ENCODE measurements at regions not wholly inside any gene's neighbourhood (a gene's known extent, or its start where the extent isn't known, plus 50 kb on each side); places are given as distances from the start of the nearest gene placed in this dataset.
A peak's percentile ranks its signal among the peaks of the same experiment; 100 is the strongest.

- DNase-seq = no peak
- no peak for TF ChIP-seq CTCF (IDR thresholded peaks at IDR 0.05)
- no peaks in the 10 kb centered on the region for H3K4me1 Mint-ChIP-seq (ENCODE audit: low read depth)
- H3K4me3 Mint-ChIP-seq = no peak overlapping the region
- H3K27ac Mint-ChIP-seq = no peak overlapping the region
- no peaks in the 10 kb centered on the region; the same call in 1 of the 2 replicates for H3K36me3 Mint-ChIP-seq (ENCODE audit: low read depth)
- no peaks in the 10 kb centered on the region for H3K27me3 Mint-ChIP-seq (ENCODE audit: insufficient read depth)
- peaks cover 12% of the 10 kb centered on the region for H3K9me3 Mint-ChIP-seq
These were observed 1182.0 kb upstream of the PABPC4L start for GRCh38 chr4:135383356-135384288.

- peaks cover 15% of the 10 kb centered on the region for H3K9me3 Mint-ChIP-seq
- H3K4me3 Mint-ChIP-seq = no peak overlapping the region
- no peaks in the 10 kb centered on the region for H3K27me3 Mint-ChIP-seq (ENCODE audit: insufficient read depth)
- TF ChIP-seq CTCF (IDR thresholded peaks at IDR 0.05) = no peak
- DNase-seq = no peak
- no peaks in the 10 kb centered on the region; the same call in 1 of the 2 replicates for H3K36me3 Mint-ChIP-seq (ENCODE audit: low read depth)
- H3K27ac Mint-ChIP-seq = no peak overlapping the region
- H3K4me1 Mint-ChIP-seq (ENCODE audit: low read depth) = no peaks in the 10 kb centered on the region
These were observed 1180.8 kb upstream of the PABPC4L start for GRCh38 chr4:135382280-135382959.

- Mint-ChIP-seq H3K4me3 (no peak overlapping the region), H3K27me3 (ENCODE audit: insufficient read depth) (no peaks in the 10 kb centered on the region), H3K36me3 (ENCODE audit: low read depth) (no peaks in the 10 kb centered on the region), H3K4me1 (ENCODE audit: low read depth) (peaks cover 10% of the 10 kb centered on the region; the same call in 1 of the 2 replicates), H3K9me3 (peaks cover 11% of the 10 kb centered on the region; the same call in 1 of the 2 replicates), H3K27ac (no peak overlapping the region)
- no peak for DNase-seq
- TF ChIP-seq CTCF (IDR thresholded peaks at IDR 0.05) = no peak
These were observed 1170.5 kb upstream of the PABPC4L start for GRCh38 chr4:135372131-135372530.

- H3K4me3 Mint-ChIP-seq = no peak overlapping the region
- TF ChIP-seq CTCF (IDR thresholded peaks at IDR 0.05) = peak; percentile 49
These were observed 1169.5 kb upstream of the PABPC4L start for GRCh38 chr4:135371137-135371536.

GRCh38 chr4:135368831-135369230, 1167.2 kb upstream of the PABPC4L start:
- peaks cover 3% of the 10 kb centered on the region for H3K9me3 Mint-ChIP-seq
- H3K4me3 Mint-ChIP-seq = no peak overlapping the region
- H3K36me3 Mint-ChIP-seq (ENCODE audit: low read depth) = no peaks in the 10 kb centered on the region
- DNase-seq = peak; percentile 23
- H3K4me1 Mint-ChIP-seq (ENCODE audit: low read depth) = peaks cover 21% of the 10 kb centered on the region; the same call in 1 of the 2 replicates
- H3K27me3 Mint-ChIP-seq (ENCODE audit: insufficient read depth) = no peaks in the 10 kb centered on the region
- no peak overlapping the region; the same call in 1 of the 2 replicates for H3K27ac Mint-ChIP-seq
- TF ChIP-seq CTCF (IDR thresholded peaks at IDR 0.05) = no peak

More at GRCh38 chr4:135371137-135371536, 1169.5 kb upstream of the PABPC4L start:
- no peak for DNase-seq
- Mint-ChIP-seq H3K4me1 (ENCODE audit: low read depth) (peaks cover 10% of the 10 kb centered on the region; the same call in 1 of the 2 replicates), H3K27me3 (ENCODE audit: insufficient read depth) (no peaks in the 10 kb centered on the region), H3K9me3 (peaks cover 5% of the 10 kb centered on the region; the same call in 1 of the 2 replicates), H3K36me3 (ENCODE audit: low read depth) (no peaks in the 10 kb centered on the region), H3K27ac (no peak overlapping the region)
